A549 (cell line): ENCODE measurements at regions not wholly inside any gene's neighbourhood (a gene's known extent, or its start where the extent isn't known, plus 50 kb on each side); places are given as distances from the start of the nearest gene placed in this dataset.

ENCODE experiments used
- ATAC-seq, 2 experiments: fragments of 200-7000 bp in 1 of 2; fragments of >200 bp in 1 of 2; cut with Nextera tagmentation in 1 of 2; cut with Tn5 transposase in 1 of 2; 3 replicates each; pipeline versions ENCODE4 v1.8.0 to v1.9.1; 2018 to 2020; ENCODE audit warnings: mild to moderate bottlenecking in 1 of 2, moderate library complexity in 1 of 2
- CTCF ChIA-PET: fragments of 300-600 bp; sonication (Branson Sonifier 250); formaldehyde crosslinking; extraction: SDS; loops from one replicate; lab custom pipeline; 2021; ENCODE audit warnings: antibody characterized with exemption, inconsistent platforms; lab: Yijun Ruan, JAX
- POLR2A ChIA-PET: fragments of 350-600 bp; formaldehyde crosslinking; extraction: SDS; loops from one replicate; lab custom pipeline; 2021; ENCODE audit warnings: antibody characterized with exemption, inconsistent platforms; lab: Yijun Ruan, JAX
- DNase-seq, 2 experiments: peaks; one replicate each; pipeline versions ENCODE4 v3.0.0 to v3.0.0-alpha.2; 2011 to 2016; ENCODE audit warnings: low read depth in 1 of 2, low spot score in 1 of 2
- FAIRE-seq: peaks from 2 replicates; lab custom pipeline; 2011; peaks lifted over from hg19 to GRCh38; lab: Jason Lieb, UNC
- H3K27ac ChIP-seq, 2 experiments: fragments of >200 bp; sonication (Bioruptor Twin); formaldehyde crosslinking; 3 replicates each; pipeline ENCODE4 v1.5.1; 2016 to 2017
- H3K4me1 ChIP-seq: fragments of >200 bp; sonication (Bioruptor Twin); formaldehyde crosslinking; 3 replicates; pipeline ENCODE4 v1.6.1; 2016
- H3K4me2 ChIP-seq: fragments of >200 bp; sonication (Bioruptor Twin); formaldehyde crosslinking; 3 replicates; pipeline ENCODE4 v1.6.1; 2016
- H3K4me3 ChIP-seq: fragments of >200 bp; sonication (Bioruptor Twin); formaldehyde crosslinking; 3 replicates; pipeline ENCODE4 v1.5.1; 2016
- H3K9me3 ChIP-seq: fragments of >200 bp; sonication (Bioruptor Twin); formaldehyde crosslinking; 3 replicates; pipeline ENCODE4 v1.6.1; 2016
- BHLHE40 ChIP-seq: IDR thresholded peaks from 2 replicates; pipeline ENCODE4 v1.6.1; 2012; ENCODE audit warnings: low read depth, low read length, inconsistent platforms
- CBX2 ChIP-seq: fragments of 200-600 bp; sonication (generic); IDR thresholded peaks from 2 replicates; pipeline ENCODE4 v1.6.1; 2016; ENCODE audit warnings: low read depth, mild to moderate bottlenecking, borderline replicate concordance
- CEBPB ChIP-seq, 2 experiments: fragments of >200 bp in 1 of 2; sonication (Bioruptor Twin) in 1 of 2; formaldehyde crosslinking in 1 of 2; IDR thresholded peaks; 2 replicates each; pipeline ENCODE4 v1.6.1; 2012 to 2016
- CHD2 ChIP-seq: fragments of 150-350 bp; IDR thresholded peaks from 2 replicates; pipeline ENCODE4 v1.6.1; 2014; ENCODE audit warnings: low read length; ENCODE audit not compliant: partially characterized antibody
- CHD4 ChIP-seq: fragments of 200-600 bp; sonication (generic); IDR thresholded peaks from 2 replicates; pipeline ENCODE4 v1.6.1; 2016; ENCODE audit warnings: antibody characterized with exemption, mild to moderate bottlenecking, borderline replicate concordance
- ESRRA ChIP-seq: fragments of 150-350 bp; IDR thresholded peaks from 2 replicates; pipeline ENCODE4 v1.6.1; 2014; ENCODE audit warnings: mild to moderate bottlenecking, low read length, borderline replicate concordance
- FOSB ChIP-seq: fragments of 250-450 bp; sonication (Bioruptor Pico); IDR thresholded peaks from 2 replicates; pipeline ENCODE4 v1.5.0; 2020; ENCODE audit warnings: mild to moderate bottlenecking, moderate library complexity
- FOSL2 ChIP-seq, 2 experiments: fragments of 450-650 bp in 1 of 2; fragments of >200 bp in 1 of 2; sonication (Bioruptor Twin) in 1 of 2; formaldehyde crosslinking; IDR thresholded peaks; 2 replicates each; pipeline versions ENCODE4 v1.5.0 to v1.6.1; 2016 to 2020; ENCODE audit warnings: mild to moderate bottlenecking in 1 of 2, moderate library complexity in 1 of 2
- GATA3 ChIP-seq: IDR thresholded peaks from 2 replicates; pipeline ENCODE4 v1.6.1; 2012; ENCODE audit warnings: borderline replicate concordance
- HEYL ChIP-seq: fragments of 250-450 bp; sonication (Bioruptor Pico); IDR thresholded peaks from 2 replicates; pipeline ENCODE4 v1.8.0; 2021; ENCODE audit warnings: mild to moderate bottlenecking, moderate library complexity
- HOXA7 ChIP-seq: fragments of 250-450 bp; sonication (Bioruptor Pico); IDR thresholded peaks from 2 replicates; pipeline ENCODE4 v1.5.0; 2020; ENCODE audit warnings: mild to moderate bottlenecking, moderate library complexity
- HOXB5 ChIP-seq: fragments of 250-450 bp; sonication (Bioruptor Pico); IDR thresholded peaks from 2 replicates; pipeline ENCODE4 v1.5.0; 2020; ENCODE audit warnings: mild to moderate bottlenecking, moderate library complexity
- JUN ChIP-seq, 2 experiments: fragments of >200 bp; sonication (Bioruptor Twin); formaldehyde crosslinking; IDR thresholded peaks; 2 replicates in 1 of 2; 3 replicates in 1 of 2; pipeline ENCODE4 v1.6.1; 2016 to 2017
- JUNB ChIP-seq: fragments of >200 bp; sonication (Bioruptor Twin); formaldehyde crosslinking; IDR thresholded peaks from 2 replicates; pipeline ENCODE4 v1.6.1; 2016
- MAFK ChIP-seq: fragments of 450-650 bp; IDR thresholded peaks from 2 replicates; pipeline ENCODE4 v1.6.1; 2014; ENCODE audit not compliant: partially characterized antibody
- MYC ChIP-seq: IDR thresholded peaks from 2 replicates; pipeline ENCODE4 v1.6.1; 2012; ENCODE audit warnings: mild to moderate bottlenecking, inconsistent platforms, low read length, improper control_type of control experiment, borderline replicate concordance
- NFE2L2 ChIP-seq: fragments of 150-350 bp; conservative IDR thresholded peaks from 2 replicates; pipeline ENCODE4 v1.6.1; 2014; ENCODE audit warnings: low read length
- NR3C1 ChIP-seq: fragments of >200 bp; sonication (Bioruptor Twin); formaldehyde crosslinking; IDR thresholded peaks from 3 replicates; pipeline ENCODE4 v1.6.1; 2017
- POLR2A ChIP-seq: IDR thresholded peaks from 2 replicates; pipeline ENCODE4 v1.6.1; 2012; ENCODE audit warnings: mild to moderate bottlenecking, low read length
- RAD21 ChIP-seq, 2 experiments: fragments of >200 bp in 1 of 2; sonication (Bioruptor Twin) in 1 of 2; formaldehyde crosslinking in 1 of 2; IDR thresholded peaks in 1 of 2; conservative IDR thresholded peaks in 1 of 2; 2 replicates in 1 of 2; 3 replicates in 1 of 2; pipeline ENCODE4 v1.6.1; 2012 to 2018; ENCODE audit warnings: inconsistent platforms in 1 of 2
- RARB ChIP-seq: fragments of 250-450 bp; sonication (Bioruptor Pico); IDR thresholded peaks from 2 replicates; pipeline ENCODE4 v1.8.0; 2021; ENCODE audit warnings: mild to moderate bottlenecking, moderate library complexity
- RFX5 ChIP-seq: fragments of 450-650 bp; IDR thresholded peaks from 2 replicates; pipeline ENCODE4 v1.7.1; 2014; ENCODE audit warnings: antibody characterized with exemption, mild to moderate bottlenecking, moderate library complexity
- RNF2 ChIP-seq: fragments of 200-600 bp; sonication (generic); IDR thresholded peaks from 2 replicates; pipeline ENCODE4 v1.6.1; 2016; ENCODE audit warnings: low read depth, mild to moderate bottlenecking, antibody characterized with exemption, moderate library complexity, borderline replicate concordance
- SMC3 ChIP-seq: fragments of >200 bp; sonication (Bioruptor Twin); formaldehyde crosslinking; IDR thresholded peaks from 3 replicates; pipeline ENCODE4 v1.6.1; 2018; ENCODE audit warnings: inconsistent platforms
- SREBF2 ChIP-seq: fragments of 450-650 bp; IDR thresholded peaks from 2 replicates; pipeline ENCODE4 v1.6.1; 2014; ENCODE audit warnings: mild to moderate bottlenecking, moderate library complexity
- TFCP2L1 ChIP-seq: fragments of 250-450 bp; sonication (Bioruptor Pico); IDR thresholded peaks from 2 replicates; pipeline ENCODE4 v1.5.0; 2021; ENCODE audit warnings: mild to moderate bottlenecking
- TP53 ChIP-seq: fragments of 250-450 bp; sonication (Bioruptor Pico); IDR thresholded peaks from 2 replicates; pipeline ENCODE4 v1.5.0; 2021; ENCODE audit warnings: mild to moderate bottlenecking, moderate library complexity
- ZC3H11A ChIP-seq: fragments of 450-650 bp; IDR thresholded peaks from 2 replicates; pipeline ENCODE4 v1.6.1; 2014; ENCODE audit warnings: antibody characterized with exemption, mild to moderate bottlenecking
- ZFP36 ChIP-seq: fragments of 450-650 bp; IDR thresholded peaks from 2 replicates; pipeline ENCODE4 v1.6.1; 2014; ENCODE audit warnings: borderline replicate concordance; ENCODE audit not compliant: partially characterized antibody
- ZNF302 ChIP-seq: fragments of 250-450 bp; sonication (Bioruptor Pico); IDR thresholded peaks from 2 replicates; pipeline ENCODE4 v1.9.0; 2021; ENCODE audit warnings: inconsistent platforms, mild to moderate bottlenecking, moderate library complexity
- WGBS: methylation state at CpG from one replicate; pipeline ENCODE4 v1.1.6; 2017; ENCODE audit errors: missing lambda C conversion rate; 5-methylcytosine and 5-hydroxymethylcytosine counted together
- TF ChIP-seq, protein P1 (sequence below): IDR thresholded peaks from 2 replicates; pipeline ENCODE4 v1.6.1; 2012
- TF ChIP-seq, protein P2 (sequence below): fragments of >200 bp; sonication (Bioruptor Twin); formaldehyde crosslinking; IDR thresholded peaks from 2 replicates; pipeline ENCODE4 v1.6.1; 2016
- TF ChIP-seq, protein P3 (sequence below): fragments of >200 bp; sonication (Bioruptor Twin); formaldehyde crosslinking; IDR thresholded peaks from 3 replicates; pipeline ENCODE4 v1.6.1; 2016

DNA sequence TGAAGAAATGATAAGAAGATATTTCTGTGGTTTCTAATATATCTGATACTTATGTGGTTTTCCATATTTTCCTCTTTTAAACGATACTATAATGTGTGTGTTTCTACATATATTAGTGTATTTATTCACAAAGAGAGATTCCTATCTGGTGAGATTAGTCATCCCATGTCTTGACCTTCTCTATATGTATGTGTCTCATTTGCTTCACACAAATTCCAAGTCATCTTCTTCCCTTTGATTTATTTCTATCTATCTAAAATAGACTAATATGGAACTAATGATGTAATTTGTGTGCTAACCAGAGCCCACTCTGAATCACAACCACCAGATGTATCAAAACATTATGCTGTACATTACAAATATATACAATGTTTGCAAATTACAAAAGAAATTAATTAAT, 154.7 kb upstream of the KCNMB2 start (continued):
- TF ChIP-seq FOSL2 (IDR thresholded peaks at IDR 0.05): no peak
- TF ChIP-seq FOSL2 (CRISPR knock-in tag; IDR thresholded peaks at IDR 0.05): no peak
- no peak for TF ChIP-seq RNF2
- no peak for TF ChIP-seq JUN (IDR thresholded peaks at IDR 0.05)
- TF ChIP-seq ZFP36: no peak
- TF ChIP-seq RAD21 (conservative IDR thresholded peaks at IDR 0.05 in 1 of 2, IDR thresholded peaks at IDR 0.05 in 1 of 2): no peak
- TF ChIP-seq FOSB (CRISPR knock-in tag): no peak

DNA sequence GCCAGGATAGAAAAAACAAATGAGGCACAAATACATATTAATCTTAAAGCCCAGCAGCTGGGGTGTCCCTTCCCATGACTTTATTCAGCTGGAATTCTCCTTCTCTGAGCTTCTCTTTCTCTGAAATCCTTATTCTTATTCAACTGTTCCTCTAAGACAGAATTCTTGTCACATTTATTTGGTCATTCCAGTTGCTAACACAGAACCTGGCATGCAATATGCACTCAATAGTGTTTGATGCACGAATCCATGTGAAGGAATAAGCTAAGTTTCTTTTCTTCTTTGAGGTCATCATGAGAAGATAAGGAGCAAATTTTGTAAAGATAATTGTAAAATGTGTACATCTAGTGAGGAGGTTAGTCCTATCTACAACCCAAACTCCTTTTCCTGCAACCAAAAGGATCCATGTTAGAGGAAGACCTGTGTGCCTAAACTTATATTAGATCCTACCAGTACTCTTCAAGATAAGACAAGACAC, 154.2 kb upstream of the KCNMB2 start:
- Histone ChIP-seq H3K27ac (0 out of 6 replicates have a peak overlapping the region, but pooled peaks of 1 of the 2 experiments have one; percentile 43), H3K4me3 (no peak overlapping the region), H3K4me2 (peak overlapping the region; percentile 32; the same call in 2 of the 3 replicates), H3K9me3 (no peaks in the 10 kb centered on the region), H3K4me1 (peaks cover 6% of the 10 kb centered on the region)
- ATAC-seq: no peak
- CTCF ChIA-PET: no interaction called here
- FAIRE-seq: no peak
- 56% methylated on average over 1 of the region's 1 CpG for WGBS
- TF ChIP-seq RARB (no peak), HEYL (CRISPR knock-in tag) (no peak), ZC3H11A (no peak), CEBPB (IDR thresholded peaks at IDR 0.05) (no peak), MYC (no peak), HOXA7 (CRISPR knock-in tag) (no peak), FOSB (CRISPR knock-in tag) (no peak), CHD4 (no peak), ZFP36 (no peak), TFCP2L1 (CRISPR knock-in tag) (no peak), HOXB5 (CRISPR knock-in tag) (no peak), NR3C1 (no peak), SREBF2 (no peak), SMC3 (no peak), BHLHE40 (no peak), CBX2 (no peak), NFE2L2 (no peak)
- TF ChIP-seq, protein P1, sequence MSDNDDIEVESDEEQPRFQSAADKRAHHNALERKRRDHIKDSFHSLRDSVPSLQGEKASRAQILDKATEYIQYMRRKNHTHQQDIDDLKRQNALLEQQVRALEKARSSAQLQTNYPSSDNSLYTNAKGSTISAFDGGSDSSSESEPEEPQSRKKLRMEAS: no peak
- TF ChIP-seq, protein P2, sequence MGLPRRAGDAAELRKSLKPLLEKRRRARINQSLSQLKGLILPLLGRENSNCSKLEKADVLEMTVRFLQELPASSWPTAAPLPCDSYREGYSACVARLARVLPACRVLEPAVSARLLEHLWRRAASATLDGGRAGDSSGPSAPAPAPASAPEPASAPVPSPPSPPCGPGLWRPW: no peak
- POLR2A ChIA-PET: no interaction called here
- DNase-seq: no peak

DNA sequence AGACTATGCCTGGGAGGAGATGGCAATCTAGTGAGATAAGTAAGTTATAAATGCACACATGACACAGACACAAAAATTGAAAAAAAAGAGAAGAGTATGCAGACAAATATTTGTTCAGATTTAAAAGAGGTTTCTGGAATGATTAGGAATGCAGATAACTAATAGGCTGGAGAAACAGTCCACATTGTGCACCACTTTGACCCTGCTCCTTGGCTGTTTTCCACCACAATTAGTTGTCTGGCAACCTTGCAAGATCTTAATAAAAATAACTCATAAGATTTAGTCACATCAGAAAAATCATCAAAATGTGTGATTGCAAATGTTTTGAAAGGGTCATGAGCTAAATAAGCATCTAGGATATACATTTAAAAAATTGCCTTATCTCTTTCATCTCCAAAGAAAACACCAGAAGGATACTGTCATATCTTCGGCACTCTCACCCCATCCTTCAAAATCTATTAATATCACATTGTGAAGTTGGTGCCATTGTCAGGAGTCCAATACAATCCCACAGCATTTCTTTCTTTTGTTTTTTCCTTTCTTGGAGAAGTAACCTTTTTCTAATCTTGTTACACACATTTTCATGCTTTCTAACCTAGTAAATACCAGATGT, 153.7 kb upstream of the KCNMB2 start:
- 16% methylated on average over 1 of the region's 1 CpG for WGBS
- H3K27ac ChIP-seq: no peak overlapping the region
- ATAC-seq (peak in 1 of 2 experiments; percentile 67; a peak in 3 of 6 replicates), DNase-seq (peak in 1 of 2 experiments; percentile 13), FAIRE-seq (no peak)
- ChIA-PET POLR2A (no interaction called here), CTCF (no interaction called here)
- H3K4me3 ChIP-seq: no peak overlapping the region
- H3K9me3 ChIP-seq: no peaks in the 10 kb centered on the region
- peaks cover 6% of the 10 kb centered on the region for H3K4me1 ChIP-seq
- TF ChIP-seq ESRRA (no peak), RNF2 (no peak), RFX5 (no peak), JUNB (0 out of 2 replicates have a peak, but pooled peaks have one; percentile 18), POLR2A (no peak), RARB (no peak), MAFK (no peak), CHD2 (no peak), GATA3 (peak; percentile 79), ZNF302 (CRISPR knock-in tag) (no peak), TP53 (no peak)
- TF ChIP-seq, protein P3, sequence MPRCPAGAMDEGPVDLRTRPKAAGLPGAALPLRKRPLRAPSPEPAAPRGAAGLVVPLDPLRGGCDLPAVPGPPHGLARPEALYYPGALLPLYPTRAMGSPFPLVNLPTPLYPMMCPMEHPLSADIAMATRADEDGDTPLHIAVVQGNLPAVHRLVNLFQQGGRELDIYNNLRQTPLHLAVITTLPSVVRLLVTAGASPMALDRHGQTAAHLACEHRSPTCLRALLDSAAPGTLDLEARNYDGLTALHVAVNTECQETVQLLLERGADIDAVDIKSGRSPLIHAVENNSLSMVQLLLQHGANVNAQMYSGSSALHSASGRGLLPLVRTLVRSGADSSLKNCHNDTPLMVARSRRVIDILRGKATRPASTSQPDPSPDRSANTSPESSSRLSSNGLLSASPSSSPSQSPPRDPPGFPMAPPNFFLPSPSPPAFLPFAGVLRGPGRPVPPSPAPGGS: no peak
- peak overlapping the region; percentile 32; the same call in 2 of the 3 replicates for H3K4me2 ChIP-seq
